Fibroblast of the aortic adventitia (primary cell): ENCODE measurements at regions not wholly inside any gene's neighbourhood (a gene's known extent, or its start where the extent isn't known, plus 50 kb on each side); places are given as distances from the start of the nearest gene placed in this dataset.

Source experiments
- DNase-seq: peaks from one replicate; pipeline ENCODE4 v3.0.0-alpha.2; 2010; ENCODE audit warnings: low read depth
- H3K4me3 ChIP-seq: 2 replicates; pipeline ENCODE4 v1.5.1; 2011; ENCODE audit warnings: low read depth, mild to moderate bottlenecking, control low read depth, low read length, moderate library complexity
- CTCF ChIP-seq: IDR thresholded peaks from 2 replicates; pipeline ENCODE4 v1.5.1; 2011; ENCODE audit warnings: mild to moderate bottlenecking, low read length, control low read depth, inconsistent platforms; ENCODE audit not compliant: insufficient read depth

GRCh38 chr3:111269777-111270176, 198.2 kb downstream of the NECTIN3 start:
- no peak for TF ChIP-seq CTCF
- DNase-seq, result no peak

GRCh38 chr3:111277226-111277625, 205.6 kb downstream of the NECTIN3 start:
- DNase-seq, result peak; percentile 66
- TF ChIP-seq CTCF, result peak; percentile 48
- no peak overlapping the region for H3K4me3 ChIP-seq

More at GRCh38 chr3:111269777-111270176, 198.2 kb downstream of the NECTIN3 start:
- no peak overlapping the region for H3K4me3 ChIP-seq

GRCh38 chr3:111278959-111279358, 207.3 kb downstream of the NECTIN3 start:
- H3K4me3 ChIP-seq, result no peak overlapping the region
- no peak for DNase-seq
- no peak for TF ChIP-seq CTCF

GRCh38 chr3:111282024-111282423, 210.4 kb downstream of the NECTIN3 start:
- H3K4me3 ChIP-seq, result no peak overlapping the region
- no peak for DNase-seq
- TF ChIP-seq CTCF, result no peak

- no peak overlapping the region for H3K4me3 ChIP-seq
- no peak for DNase-seq
These were observed 211.5 kb downstream of the NECTIN3 start for GRCh38 chr3:111283165-111283564.

GRCh38 chr3:111284503-111285183, 213.0 kb downstream of the NECTIN3 start:
- H3K4me3 ChIP-seq, result no peak overlapping the region
- DNase-seq, result no peak
- no peak for TF ChIP-seq CTCF

More at GRCh38 chr3:111283165-111283564, 211.5 kb downstream of the NECTIN3 start:
- TF ChIP-seq CTCF, result no peak

GRCh38 chr3:111285184-111285538, 213.5 kb downstream of the NECTIN3 start:
- TF ChIP-seq CTCF, result no peak
- no peak overlapping the region for H3K4me3 ChIP-seq
- no peak for DNase-seq
